ENCODE measurements at regions not wholly inside any gene's neighbourhood (a gene's known extent, or its start where the extent isn't known, plus 50 kb on each side); places are given as distances from the start of the nearest gene placed in this dataset.

GRCh38 chr4:162442128-162442527 is 278.3 kb upstream of the FSTL5 start:
- Histone ChIP-seq H3K27me3 (no peaks in the 10 kb centered on the region), H3K9me3 (no peaks in the 10 kb centered on the region), H3K4me1 (no peaks in the 10 kb centered on the region), H3K36me3 (no peaks in the 10 kb centered on the region), H3K27ac (no peak overlapping the region), H3K4me3 (no peak overlapping the region)
- no peak for TF ChIP-seq CTCF (IDR thresholded peaks at IDR 0.05)
- no peak for DNase-seq
- intact Hi-C loops (cut with DNase I) = no loop called here
- ATAC-seq = no peak

- H3K36me3 ChIP-seq = no peaks in the 10 kb centered on the region
- no peak for TF ChIP-seq CTCF (IDR thresholded peaks at IDR 0.05)
- H3K4me1 ChIP-seq = no peaks in the 10 kb centered on the region
- no peak overlapping the region for H3K27ac ChIP-seq
- H3K27me3 ChIP-seq = no peaks in the 10 kb centered on the region
- no peak for ATAC-seq
- intact Hi-C loops (cut with DNase I) = no loop called here
- no peak for DNase-seq
- no peak overlapping the region for H3K4me3 ChIP-seq
- H3K9me3 ChIP-seq = peaks cover 0 to 3% of the 10 kb centered on the region in 2 donors
These were observed 258.5 kb upstream of the FSTL5 start for GRCh38 chr4:162422312-162422711.

GRCh38 chr4:162410854-162411253 is 247.1 kb upstream of the FSTL5 start:
- Histone ChIP-seq H3K4me1 (no peaks in the 10 kb centered on the region), H3K36me3 (no peaks in the 10 kb centered on the region), H3K4me3 (no peak overlapping the region), H3K9me3 (peaks cover 0 to 2% of the 10 kb centered on the region in 2 donors), H3K27me3 (no peaks in the 10 kb centered on the region), H3K27ac (no peak overlapping the region)
- DNase-seq (no peak), ATAC-seq (no peak)
- intact Hi-C loops (cut with DNase I) = no loop called here
- TF ChIP-seq CTCF (IDR thresholded peaks at IDR 0.05) = no peak

- ATAC-seq (no peak), DNase-seq (peak in 1 of 4 donors; percentile 50)
- H3K27ac ChIP-seq = no peak overlapping the region
- no peak overlapping the region for H3K4me3 ChIP-seq
- intact Hi-C loops (cut with DNase I) = no loop called here
- no peaks in the 10 kb centered on the region for H3K4me1 ChIP-seq
- TF ChIP-seq CTCF (IDR thresholded peaks at IDR 0.05) = no peak
- H3K27me3 ChIP-seq = no peaks in the 10 kb centered on the region
- H3K36me3 ChIP-seq = no peaks in the 10 kb centered on the region
- peaks cover 0 to 2% of the 10 kb centered on the region in 2 donors for H3K9me3 ChIP-seq
These were observed 245.2 kb upstream of the FSTL5 start for GRCh38 chr4:162409048-162409447.

- ATAC-seq = no peak
- no peaks in the 10 kb centered on the region for H3K4me1 ChIP-seq
- DNase-seq = peak in 1 of 4 donors; percentile 50
- TF ChIP-seq CTCF (IDR thresholded peaks at IDR 0.05) = no peak
- H3K36me3 ChIP-seq = no peaks in the 10 kb centered on the region
- H3K27me3 ChIP-seq = no peaks in the 10 kb centered on the region
- H3K9me3 ChIP-seq = peaks cover 0 to 2% of the 10 kb centered on the region in 2 donors
- H3K4me3 ChIP-seq = no peak overlapping the region
- intact Hi-C loops (cut with DNase I) = no loop called here
- H3K27ac ChIP-seq = no peak overlapping the region
These were observed 244.5 kb upstream of the FSTL5 start for GRCh38 chr4:162408309-162408708.

Measured in left lung (tissue), 4 donors.